Adrenal gland (tissue), 5 donors: ENCODE measurements at regions not wholly inside any gene's neighbourhood (a gene's known extent, or its start where the extent isn't known, plus 50 kb on each side); places are given as distances from the start of the nearest gene placed in this dataset.

Source experiments
- POLR2A ChIP-seq, 2 donors: fragments of 450-650 bp; IDR thresholded peaks; one replicate each; pipeline ENCODE4 v1.6.1; 2017; ENCODE audit warnings: antibody characterized with exemption in 2 of 2, mild to moderate bottlenecking in 2 of 2, moderate library complexity in 1 of 2
- TF ChIP-seq, protein P1 (sequence below), 6 experiments: fragments of 450-650 bp in 4 of 6; fragments of 200-600 bp in 2 of 6; sonication (generic) in 1 of 6; IDR thresholded peaks; 1 replicate in 5 of 6; 2 replicates in 1 of 6; pipeline versions ENCODE4 v1.5.1 to v1.8.0; 2016 to 2021; ENCODE audit warnings: antibody characterized with exemption in 6 of 6, mild to moderate bottlenecking in 2 of 6, moderate library complexity in 1 of 6
- donor health status: DM: no; HTN: no; CAD: no.

DNA sequence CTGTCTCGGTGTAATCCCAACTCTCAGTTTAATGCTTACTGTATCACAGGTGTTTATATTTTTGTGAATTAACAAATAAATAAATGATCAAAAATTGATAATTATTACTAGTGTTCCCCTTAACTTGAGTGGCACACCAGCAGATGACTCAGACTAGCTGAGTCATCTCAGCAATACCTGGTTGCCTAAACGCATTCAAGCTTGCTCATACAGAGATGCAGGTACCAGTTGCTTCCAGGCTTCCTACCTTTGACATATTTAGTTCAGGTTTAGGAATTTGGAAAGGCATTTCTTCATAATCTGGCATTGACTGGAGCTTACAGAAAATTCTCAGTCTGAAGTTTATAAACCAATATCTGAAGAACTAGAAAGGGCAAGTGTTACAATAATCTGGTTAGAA, 78.9 kb upstream of the LMO4 start:
- TF ChIP-seq, protein P1, sequence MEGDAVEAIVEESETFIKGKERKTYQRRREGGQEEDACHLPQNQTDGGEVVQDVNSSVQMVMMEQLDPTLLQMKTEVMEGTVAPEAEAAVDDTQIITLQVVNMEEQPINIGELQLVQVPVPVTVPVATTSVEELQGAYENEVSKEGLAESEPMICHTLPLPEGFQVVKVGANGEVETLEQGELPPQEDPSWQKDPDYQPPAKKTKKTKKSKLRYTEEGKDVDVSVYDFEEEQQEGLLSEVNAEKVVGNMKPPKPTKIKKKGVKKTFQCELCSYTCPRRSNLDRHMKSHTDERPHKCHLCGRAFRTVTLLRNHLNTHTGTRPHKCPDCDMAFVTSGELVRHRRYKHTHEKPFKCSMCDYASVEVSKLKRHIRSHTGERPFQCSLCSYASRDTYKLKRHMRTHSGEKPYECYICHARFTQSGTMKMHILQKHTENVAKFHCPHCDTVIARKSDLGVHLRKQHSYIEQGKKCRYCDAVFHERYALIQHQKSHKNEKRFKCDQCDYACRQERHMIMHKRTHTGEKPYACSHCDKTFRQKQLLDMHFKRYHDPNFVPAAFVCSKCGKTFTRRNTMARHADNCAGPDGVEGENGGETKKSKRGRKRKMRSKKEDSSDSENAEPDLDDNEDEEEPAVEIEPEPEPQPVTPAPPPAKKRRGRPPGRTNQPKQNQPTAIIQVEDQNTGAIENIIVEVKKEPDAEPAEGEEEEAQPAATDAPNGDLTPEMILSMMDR (IDR thresholded peaks at IDR 0.05), result no peak
- TF ChIP-seq POLR2A (IDR thresholded peaks at IDR 0.05), result no peak
